Rectal smooth muscle tissue (tissue), 1 donor: ENCODE measurements at regions not wholly inside any gene's neighbourhood (a gene's known extent, or its start where the extent isn't known, plus 50 kb on each side); places are given as distances from the start of the nearest gene placed in this dataset.
"Not testable (repeated sequence)": the region's sequence is repeated elsewhere in the genome, so short reads cannot be mapped to it uniquely, and the experiment has no call there.

Experiments
- H3K27ac ChIP-seq: one replicate; pipeline ENCODE4 v1.7.0; 2013; ENCODE audit warnings: low read depth, low read length, inconsistent platforms
- H3K27me3 ChIP-seq: one replicate; pipeline ENCODE4 v1.7.0; 2013; ENCODE audit warnings: low read length; ENCODE audit not compliant: control insufficient read depth, insufficient read depth
- H3K36me3 ChIP-seq: one replicate; pipeline ENCODE4 v1.7.0; 2013; ENCODE audit warnings: low read length; ENCODE audit not compliant: control insufficient read depth, insufficient read depth
- H3K4me1 ChIP-seq: one replicate; pipeline ENCODE4 v1.7.0; 2013; ENCODE audit warnings: low read length; ENCODE audit not compliant: control insufficient read depth, insufficient read depth
- H3K4me3 ChIP-seq: one replicate; pipeline ENCODE4 v1.7.0; 2013; ENCODE audit warnings: low read length
- H3K9ac ChIP-seq: one replicate; pipeline ENCODE4 v1.7.0; 2013; ENCODE audit warnings: low read length

GRCh38 chr5:87776302-87776701 is 363.6 kb upstream of the CCNH start:
- not testable (repeated sequence) for H3K4me3 ChIP-seq, H3K4me1 ChIP-seq

GRCh38 chr5:87775228-87775627 is 362.5 kb upstream of the CCNH start:
- Histone ChIP-seq H3K4me1 (no peaks in the 10 kb centered on the region), H3K27me3 (no peaks in the 10 kb centered on the region), H3K9ac (no peak overlapping the region), H3K4me3 (no peak overlapping the region), H3K36me3 (no peaks in the 10 kb centered on the region), H3K27ac (no peak overlapping the region)

More at GRCh38 chr5:87776302-87776701, 363.6 kb upstream of the CCNH start:
- not testable (repeated sequence) for H3K9ac ChIP-seq, H3K27ac ChIP-seq, H3K27me3 ChIP-seq, H3K36me3 ChIP-seq

GRCh38 chr5:87774804-87775203 is 362.1 kb upstream of the CCNH start:
- H3K27ac ChIP-seq = no peak overlapping the region
- no peak overlapping the region for H3K9ac ChIP-seq
- H3K36me3 ChIP-seq = no peaks in the 10 kb centered on the region
- no peaks in the 10 kb centered on the region for H3K27me3 ChIP-seq
- no peak overlapping the region for H3K4me3 ChIP-seq
- no peaks in the 10 kb centered on the region for H3K4me1 ChIP-seq

- H3K27me3 ChIP-seq = no peaks in the 10 kb centered on the region
- H3K27ac ChIP-seq = no peak overlapping the region
- no peaks in the 10 kb centered on the region for H3K4me1 ChIP-seq
- no peak overlapping the region for H3K9ac ChIP-seq
- H3K36me3 ChIP-seq = no peaks in the 10 kb centered on the region
- no peak overlapping the region for H3K4me3 ChIP-seq
Observed at GRCh38 chr5:87770601-87771121, 357.9 kb upstream of the CCNH start.

GRCh38 chr5:87770016-87770570 is 357.4 kb upstream of the CCNH start:
- Histone ChIP-seq H3K27me3 (no peaks in the 10 kb centered on the region), H3K4me3 (no peak overlapping the region), H3K27ac (no peak overlapping the region), H3K9ac (no peak overlapping the region), H3K36me3 (no peaks in the 10 kb centered on the region), H3K4me1 (no peaks in the 10 kb centered on the region)

GRCh38 chr5:87769157-87769556 is 356.4 kb upstream of the CCNH start:
- Histone ChIP-seq H3K4me3 (no peak overlapping the region), H3K36me3 (no peaks in the 10 kb centered on the region), H3K9ac (no peak overlapping the region), H3K4me1 (no peaks in the 10 kb centered on the region), H3K27ac (no peak overlapping the region), H3K27me3 (no peaks in the 10 kb centered on the region)

GRCh38 chr5:87768190-87768589 is 355.5 kb upstream of the CCNH start:
- H3K9ac ChIP-seq = no peak overlapping the region
- no peaks in the 10 kb centered on the region for H3K36me3 ChIP-seq
- H3K4me3 ChIP-seq = no peak overlapping the region
- H3K27me3 ChIP-seq = no peaks in the 10 kb centered on the region
- no peaks in the 10 kb centered on the region for H3K4me1 ChIP-seq
- H3K27ac ChIP-seq = no peak overlapping the region

GRCh38 chr5:87765009-87765408 is 352.3 kb upstream of the CCNH start:
- Histone ChIP-seq H3K27ac (no peak overlapping the region), H3K9ac (no peak overlapping the region), H3K36me3 (no peaks in the 10 kb centered on the region), H3K27me3 (no peaks in the 10 kb centered on the region), H3K4me1 (no peaks in the 10 kb centered on the region), H3K4me3 (no peak overlapping the region)

- Histone ChIP-seq H3K4me3 (no peak overlapping the region), H3K36me3 (no peaks in the 10 kb centered on the region), H3K4me1 (no peaks in the 10 kb centered on the region), H3K27me3 (no peaks in the 10 kb centered on the region), H3K9ac (no peak overlapping the region), H3K27ac (no peak overlapping the region)
Observed at GRCh38 chr5:87762631-87763030, 349.9 kb upstream of the CCNH start.

GRCh38 chr5:87756951-87757350 is 344.2 kb upstream of the CCNH start:
- no peaks in the 10 kb centered on the region for H3K36me3 ChIP-seq
- no peak overlapping the region for H3K9ac ChIP-seq
- no peaks in the 10 kb centered on the region for H3K4me1 ChIP-seq
- H3K27me3 ChIP-seq = no peaks in the 10 kb centered on the region
- H3K27ac ChIP-seq = no peak overlapping the region
- H3K4me3 ChIP-seq = no peak overlapping the region

GRCh38 chr5:87755360-87755759 is 342.6 kb upstream of the CCNH start:
- Histone ChIP-seq H3K36me3 (no peaks in the 10 kb centered on the region), H3K9ac (no peak overlapping the region), H3K4me3 (no peak overlapping the region), H3K27ac (no peak overlapping the region), H3K4me1 (no peaks in the 10 kb centered on the region), H3K27me3 (no peaks in the 10 kb centered on the region)

GRCh38 chr5:87754009-87754757 is 341.5 kb upstream of the CCNH start:
- Histone ChIP-seq H3K4me3 (no peak overlapping the region), H3K27ac (no peak overlapping the region), H3K27me3 (no peaks in the 10 kb centered on the region), H3K36me3 (no peaks in the 10 kb centered on the region), H3K4me1 (no peaks in the 10 kb centered on the region), H3K9ac (no peak overlapping the region)

GRCh38 chr5:87752362-87752761 is 339.6 kb upstream of the CCNH start:
- Histone ChIP-seq H3K9ac (no peak overlapping the region), H3K4me3 (no peak overlapping the region), H3K36me3 (no peaks in the 10 kb centered on the region), H3K4me1 (no peaks in the 10 kb centered on the region), H3K27ac (no peak overlapping the region), H3K27me3 (no peaks in the 10 kb centered on the region)
